AG09319 (cell line): ENCODE measurements at regions not wholly inside any gene's neighbourhood (a gene's known extent, or its start where the extent isn't known, plus 50 kb on each side); places are given as distances from the start of the nearest gene placed in this dataset.
"Not testable (repeated sequence)": the region's sequence is repeated elsewhere in the genome, so short reads cannot be mapped to it uniquely, and the experiment has no call there.

Experiments used
- DNase-seq: peaks from one replicate; pipeline ENCODE4 v3.0.0-alpha.2; 2010; ENCODE audit warnings: low read depth; ENCODE audit errors: extremely low read depth
- TF ChIP-seq, protein P1 (sequence below): IDR thresholded peaks from 2 replicates; pipeline ENCODE4 v1.5.1; 2011; ENCODE audit warnings: low read depth, mild to moderate bottlenecking, inconsistent platforms, low read length, moderate library complexity

- TF ChIP-seq, protein P1, sequence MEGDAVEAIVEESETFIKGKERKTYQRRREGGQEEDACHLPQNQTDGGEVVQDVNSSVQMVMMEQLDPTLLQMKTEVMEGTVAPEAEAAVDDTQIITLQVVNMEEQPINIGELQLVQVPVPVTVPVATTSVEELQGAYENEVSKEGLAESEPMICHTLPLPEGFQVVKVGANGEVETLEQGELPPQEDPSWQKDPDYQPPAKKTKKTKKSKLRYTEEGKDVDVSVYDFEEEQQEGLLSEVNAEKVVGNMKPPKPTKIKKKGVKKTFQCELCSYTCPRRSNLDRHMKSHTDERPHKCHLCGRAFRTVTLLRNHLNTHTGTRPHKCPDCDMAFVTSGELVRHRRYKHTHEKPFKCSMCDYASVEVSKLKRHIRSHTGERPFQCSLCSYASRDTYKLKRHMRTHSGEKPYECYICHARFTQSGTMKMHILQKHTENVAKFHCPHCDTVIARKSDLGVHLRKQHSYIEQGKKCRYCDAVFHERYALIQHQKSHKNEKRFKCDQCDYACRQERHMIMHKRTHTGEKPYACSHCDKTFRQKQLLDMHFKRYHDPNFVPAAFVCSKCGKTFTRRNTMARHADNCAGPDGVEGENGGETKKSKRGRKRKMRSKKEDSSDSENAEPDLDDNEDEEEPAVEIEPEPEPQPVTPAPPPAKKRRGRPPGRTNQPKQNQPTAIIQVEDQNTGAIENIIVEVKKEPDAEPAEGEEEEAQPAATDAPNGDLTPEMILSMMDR, result no peak
- no peak for DNase-seq
Observed at GRCh38 chr13:53442979-53443378, 414.4 kb downstream of the OLFM4 start.

- TF ChIP-seq, protein P1, result no peak
- no peak for DNase-seq
Observed at GRCh38 chr13:53445686-53446085, 417.1 kb downstream of the OLFM4 start.

DNA sequence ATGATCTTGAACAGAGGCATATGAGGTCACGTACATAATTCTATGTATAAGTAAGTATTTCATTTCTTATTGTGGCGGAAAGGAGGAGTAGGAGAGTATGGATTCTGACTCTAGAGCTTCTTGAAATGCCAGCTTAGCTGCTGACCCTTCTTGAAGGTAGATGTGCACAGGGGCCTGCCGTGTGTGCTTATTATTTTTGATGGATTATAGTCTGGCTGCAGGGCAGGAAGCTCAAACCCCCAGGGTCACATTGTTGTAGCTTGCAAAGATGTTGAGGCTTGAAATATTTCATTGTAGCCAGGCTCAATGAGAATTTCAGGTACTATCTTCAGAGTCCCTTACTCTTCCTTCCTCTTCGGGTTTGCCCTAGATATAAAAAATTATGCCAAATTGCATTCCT is 418.8 kb downstream of the OLFM4 start:
- TF ChIP-seq, protein P1, result no peak
- no peak for DNase-seq

DNA sequence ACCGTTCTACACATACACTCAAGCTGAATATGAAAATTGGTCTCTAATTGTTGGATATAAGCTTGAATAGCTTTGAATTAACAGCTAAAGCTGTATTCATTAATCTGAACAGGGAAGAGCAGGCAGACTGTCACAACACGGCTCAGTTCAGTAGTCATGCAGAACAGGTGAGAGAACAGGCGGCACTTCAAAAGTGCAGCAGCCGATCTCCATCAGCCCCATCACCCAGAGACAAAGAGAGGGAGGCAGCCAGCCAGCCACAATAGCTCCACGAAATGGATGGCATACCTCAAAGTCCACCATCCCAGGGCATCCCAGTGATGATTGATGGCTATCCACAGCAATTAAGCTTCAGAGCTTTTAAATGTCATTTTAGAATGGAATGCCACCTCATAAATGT is 419.2 kb downstream of the OLFM4 start:
- TF ChIP-seq, protein P1, result no peak
- no peak for DNase-seq

DNA sequence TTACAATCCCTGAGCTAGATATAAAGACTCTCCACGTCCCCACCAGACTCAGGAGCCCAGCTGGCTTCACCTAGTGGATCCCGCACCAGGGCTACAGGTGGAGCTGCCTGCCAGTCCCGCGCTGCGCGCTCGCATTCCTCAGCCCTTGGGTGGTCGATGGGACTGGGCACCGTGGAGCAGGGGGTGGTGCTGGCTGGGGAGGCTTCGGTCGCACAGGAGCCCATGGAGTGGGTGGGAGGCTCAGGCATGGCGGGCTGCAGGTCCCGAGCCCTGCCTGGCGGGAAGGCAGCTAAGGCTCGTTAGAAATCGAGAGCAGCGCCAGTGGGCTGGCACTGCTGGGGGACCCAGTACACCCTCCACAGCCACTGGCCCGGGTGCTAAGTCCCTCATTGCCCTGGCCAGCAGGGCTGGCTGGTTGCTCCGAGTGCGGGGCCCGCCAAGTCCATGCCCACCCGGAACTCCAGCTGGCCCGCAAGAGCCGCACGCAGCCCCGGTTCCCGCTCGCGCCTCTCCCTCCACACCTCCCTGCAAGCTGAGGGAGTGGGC is 423.7 kb downstream of the OLFM4 start:
- DNase-seq, result not testable (repeated sequence)

- TF ChIP-seq, protein P1, result no peak
Observed at GRCh38 chr13:53460796-53461195, 432.2 kb downstream of the OLFM4 start.

GRCh38 chr13:53463106-53463505 is 434.5 kb downstream of the OLFM4 start:
- TF ChIP-seq, protein P1, result no peak
- no peak for DNase-seq

More at GRCh38 chr13:53460796-53461195, 432.2 kb downstream of the OLFM4 start:
- no peak for DNase-seq

DNA sequence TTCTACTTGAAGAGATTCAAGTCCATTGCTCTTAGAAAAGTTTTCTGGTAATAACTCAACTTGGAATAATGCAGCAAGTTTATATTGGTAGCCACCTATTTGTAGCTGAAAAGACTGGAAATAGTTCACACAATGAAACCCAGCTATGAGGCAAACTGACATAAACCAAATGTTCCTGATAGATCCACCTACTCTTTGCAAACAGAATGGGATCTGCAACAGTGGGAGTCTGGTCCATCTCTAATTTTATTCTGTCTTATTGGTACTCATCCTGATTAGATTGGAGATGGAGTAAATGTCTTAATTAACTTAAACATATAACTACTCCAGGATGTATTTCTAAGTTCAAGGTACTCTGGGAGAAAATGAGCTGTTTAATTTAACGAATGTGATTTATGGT is 438.0 kb downstream of the OLFM4 start:
- DNase-seq, result no peak
- TF ChIP-seq, protein P1, result no peak
